SH-SY5Y (cell line): ENCODE measurements at regions not wholly inside any gene's neighbourhood (a gene's known extent, or its start where the extent isn't known, plus 50 kb on each side); places are given as distances from the start of the nearest gene placed in this dataset.

Experiments used
- GATA2 ChIP-seq: IDR thresholded peaks from 2 replicates; pipeline ENCODE4 v1.6.1; 2011; ENCODE audit warnings: mild to moderate bottlenecking, low read depth, low read length
- GATA3 ChIP-seq: IDR thresholded peaks from 2 replicates; pipeline ENCODE4 v1.6.1; 2011; ENCODE audit warnings: low read depth, mild to moderate bottlenecking, low read length, moderate library complexity

DNA sequence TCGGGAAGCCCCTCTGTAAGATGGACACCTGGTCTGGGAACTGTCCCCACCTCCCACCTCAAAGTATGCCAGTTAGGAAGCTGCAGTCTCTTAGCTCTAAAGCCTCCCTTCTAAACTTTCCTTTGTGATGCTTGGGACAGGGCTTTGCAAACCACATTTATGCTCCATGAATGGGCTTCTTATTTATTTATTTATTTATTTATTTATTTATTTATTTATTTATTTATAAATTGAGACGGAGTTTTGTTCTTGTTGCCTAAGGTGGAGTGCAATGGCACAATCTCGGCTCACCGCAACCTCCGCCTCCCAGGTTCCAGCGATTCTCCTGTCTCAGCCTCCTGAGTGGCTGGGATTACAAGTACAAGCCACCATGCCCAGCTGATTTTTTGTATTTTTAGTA is 1009.4 kb downstream of the TYW1 start:
- TF ChIP-seq GATA2 (no peak), GATA3 (no peak)
